Panc1 (cell line): ENCODE measurements at regions not wholly inside any gene's neighbourhood (a gene's known extent, or its start where the extent isn't known, plus 50 kb on each side); places are given as distances from the start of the nearest gene placed in this dataset.

Experiments
- ATAC-seq: fragments of 200-7000 bp; cut with Tn5 transposase; 2 replicates; pipeline ENCODE4 v1.9.1; 2020; ENCODE audit warnings: mild to moderate bottlenecking, moderate library complexity
- BruUV-seq: library from RNA; stranded (reverse); fragments of 400-500 nt; replicated peaks from 2 replicates; lab custom pipeline; 2021; lab: Mats Ljungman, UMichigan
- CTCF ChIA-PET: fragments of 300-600 bp; sonication (Branson Sonifier 250); formaldehyde crosslinking; loops from one replicate; lab custom pipeline; 2022; ENCODE audit warnings: antibody characterized with exemption; lab: Charles Lee
- POLR2A ChIA-PET: fragments of 300-600 bp; sonication (Branson Sonifier 250); formaldehyde crosslinking; loops from one replicate; lab custom pipeline; 2022; ENCODE audit warnings: antibody characterized with exemption; lab: Charles Lee
- DNase-seq: peaks from one replicate; pipeline ENCODE4 v3.0.0-alpha.2; 2010; ENCODE audit warnings: low read depth, low spot score
- H3K27ac ChIP-seq: 2 replicates; pipeline ENCODE4 v1.5.1; 2011; ENCODE audit warnings: mild to moderate bottlenecking, low read length, inconsistent platforms
- H3K27me3 ChIP-seq: fragments of 200-500 bp; sonication (Bioruptor generic); 2 replicates; pipeline ENCODE4 v1.6.0; 2014; ENCODE audit warnings: low read length, inconsistent platforms; ENCODE audit not compliant: control insufficient read depth, insufficient read depth
- H3K36me3 ChIP-seq: fragments of 200-500 bp; sonication (Bioruptor generic); 2 replicates; pipeline ENCODE4 v1.5.1; 2014; ENCODE audit warnings: inconsistent platforms, mild to moderate bottlenecking, low read length, moderate library complexity; ENCODE audit not compliant: control insufficient read depth, insufficient read depth
- H3K4me1 ChIP-seq: 2 replicates; pipeline ENCODE4 v1.5.1; 2011; ENCODE audit warnings: inconsistent platforms, mild to moderate bottlenecking, low read length, moderate library complexity; ENCODE audit not compliant: control insufficient read depth, insufficient read depth
- H3K4me3 ChIP-seq, 2 experiments: 2 replicates each; pipeline ENCODE4 v1.5.1; 2011 to 2012; ENCODE audit warnings: low read depth in 2 of 2, low read length in 2 of 2, mild to moderate bottlenecking in 2 of 2, inconsistent platforms in 1 of 2, moderate library complexity in 1 of 2
- H3K9me3 ChIP-seq: fragments of 200-500 bp; sonication (Bioruptor generic); 2 replicates; pipeline ENCODE4 v1.5.1; 2014; ENCODE audit warnings: low read depth, mild to moderate bottlenecking, inconsistent platforms, low read length, moderate library complexity; ENCODE audit not compliant: control insufficient read depth, insufficient read depth
- POLR2AphosphoS5 ChIP-seq: IDR thresholded peaks from 2 replicates; pipeline ENCODE4 v1.6.1; 2012; ENCODE audit warnings: mild to moderate bottlenecking, low read depth, low read length, moderate library complexity
- SIN3A ChIP-seq: IDR thresholded peaks from 2 replicates; pipeline ENCODE4 v1.6.1; 2012; ENCODE audit warnings: low read depth, mild to moderate bottlenecking, low read length, moderate library complexity, borderline replicate concordance; ENCODE audit not compliant: insufficient read depth
- TCF7L2 ChIP-seq: IDR thresholded peaks from 2 replicates; pipeline ENCODE4 v1.6.1; 2011; ENCODE audit warnings: mild to moderate bottlenecking, low read depth, low read length, inconsistent platforms
- in situ Hi-C: cut with HindIII; loops from 2 replicates; pipeline ENCODE4 v1.10.0; 2016; ENCODE audit warnings: low sequenced_read_pairs, low pct_unique_long_range_greater_than_20kb
- intact Hi-C: fragments of 100-400 bp; cut with micrococcal nuclease; formaldehyde crosslinking; loops from one replicate; pipeline ENCODE4 v1.10.0; 2022; ENCODE audit not compliant: unreplicated experiment
- TF ChIP-seq, protein P1 (sequence below), 2 experiments: IDR thresholded peaks; 2 replicates each; pipeline ENCODE4 v1.6.1; 2011 to 2012; ENCODE audit warnings: low read depth in 2 of 2, control low read depth in 1 of 2, low read length in 1 of 2, mild to moderate bottlenecking in 1 of 2, moderate library complexity in 1 of 2; ENCODE audit not compliant: insufficient read depth in 1 of 2
- TF ChIP-seq, protein P2 (sequence below): fragments of 450-650 bp; IDR thresholded peaks from 2 replicates; pipeline ENCODE4 v1.5.1; 2017; ENCODE audit warnings: mild to moderate bottlenecking

DNA sequence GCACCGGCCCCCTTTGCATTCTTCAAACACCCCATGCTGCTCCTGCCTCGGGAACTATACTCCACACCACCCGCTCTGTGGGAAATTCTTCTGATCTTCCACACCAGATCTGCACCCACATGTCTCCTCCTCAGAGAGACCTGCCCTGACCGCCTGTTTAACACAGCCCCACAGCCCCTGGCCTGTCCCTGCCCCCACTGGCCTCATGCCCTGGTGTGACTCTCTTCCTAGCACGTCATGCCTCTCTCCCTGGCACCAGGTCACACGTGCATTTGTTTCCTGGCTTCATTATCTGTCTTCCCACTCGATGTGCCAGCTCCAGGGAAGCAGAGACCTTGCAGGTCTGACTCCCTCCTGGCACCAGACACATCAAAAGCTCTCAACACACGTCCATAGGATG, 79.6 kb downstream of the ANKRD60 start:
- Histone ChIP-seq H3K27me3 (no peaks in the 10 kb centered on the region), H3K36me3 (no peaks in the 10 kb centered on the region), H3K4me1 (no peaks in the 10 kb centered on the region), H3K4me3 (no peak overlapping the region), H3K27ac (no peak overlapping the region), H3K9me3 (no peaks in the 10 kb centered on the region)
- ATAC-seq, result no peak
- ChIA-PET CTCF (no interaction called here), POLR2A (no interaction called here)
- BruUV-seq, result no TSS peak
- no peak for DNase-seq
- TF ChIP-seq, protein P1, sequence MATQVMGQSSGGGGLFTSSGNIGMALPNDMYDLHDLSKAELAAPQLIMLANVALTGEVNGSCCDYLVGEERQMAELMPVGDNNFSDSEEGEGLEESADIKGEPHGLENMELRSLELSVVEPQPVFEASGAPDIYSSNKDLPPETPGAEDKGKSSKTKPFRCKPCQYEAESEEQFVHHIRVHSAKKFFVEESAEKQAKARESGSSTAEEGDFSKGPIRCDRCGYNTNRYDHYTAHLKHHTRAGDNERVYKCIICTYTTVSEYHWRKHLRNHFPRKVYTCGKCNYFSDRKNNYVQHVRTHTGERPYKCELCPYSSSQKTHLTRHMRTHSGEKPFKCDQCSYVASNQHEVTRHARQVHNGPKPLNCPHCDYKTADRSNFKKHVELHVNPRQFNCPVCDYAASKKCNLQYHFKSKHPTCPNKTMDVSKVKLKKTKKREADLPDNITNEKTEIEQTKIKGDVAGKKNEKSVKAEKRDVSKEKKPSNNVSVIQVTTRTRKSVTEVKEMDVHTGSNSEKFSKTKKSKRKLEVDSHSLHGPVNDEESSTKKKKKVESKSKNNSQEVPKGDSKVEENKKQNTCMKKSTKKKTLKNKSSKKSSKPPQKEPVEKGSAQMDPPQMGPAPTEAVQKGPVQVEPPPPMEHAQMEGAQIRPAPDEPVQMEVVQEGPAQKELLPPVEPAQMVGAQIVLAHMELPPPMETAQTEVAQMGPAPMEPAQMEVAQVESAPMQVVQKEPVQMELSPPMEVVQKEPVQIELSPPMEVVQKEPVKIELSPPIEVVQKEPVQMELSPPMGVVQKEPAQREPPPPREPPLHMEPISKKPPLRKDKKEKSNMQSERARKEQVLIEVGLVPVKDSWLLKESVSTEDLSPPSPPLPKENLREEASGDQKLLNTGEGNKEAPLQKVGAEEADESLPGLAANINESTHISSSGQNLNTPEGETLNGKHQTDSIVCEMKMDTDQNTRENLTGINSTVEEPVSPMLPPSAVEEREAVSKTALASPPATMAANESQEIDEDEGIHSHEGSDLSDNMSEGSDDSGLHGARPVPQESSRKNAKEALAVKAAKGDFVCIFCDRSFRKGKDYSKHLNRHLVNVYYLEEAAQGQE (IDR thresholded peaks at IDR 0.05; ENCODE audit: insufficient read depth in 1 of 2, low read depth in 2 of 2, low read length in 1 of 2), result no peak
- TF ChIP-seq POLR2AphosphoS5 (no peak), SIN3A (no peak), TCF7L2 (no peak)
- TF ChIP-seq, protein P2, sequence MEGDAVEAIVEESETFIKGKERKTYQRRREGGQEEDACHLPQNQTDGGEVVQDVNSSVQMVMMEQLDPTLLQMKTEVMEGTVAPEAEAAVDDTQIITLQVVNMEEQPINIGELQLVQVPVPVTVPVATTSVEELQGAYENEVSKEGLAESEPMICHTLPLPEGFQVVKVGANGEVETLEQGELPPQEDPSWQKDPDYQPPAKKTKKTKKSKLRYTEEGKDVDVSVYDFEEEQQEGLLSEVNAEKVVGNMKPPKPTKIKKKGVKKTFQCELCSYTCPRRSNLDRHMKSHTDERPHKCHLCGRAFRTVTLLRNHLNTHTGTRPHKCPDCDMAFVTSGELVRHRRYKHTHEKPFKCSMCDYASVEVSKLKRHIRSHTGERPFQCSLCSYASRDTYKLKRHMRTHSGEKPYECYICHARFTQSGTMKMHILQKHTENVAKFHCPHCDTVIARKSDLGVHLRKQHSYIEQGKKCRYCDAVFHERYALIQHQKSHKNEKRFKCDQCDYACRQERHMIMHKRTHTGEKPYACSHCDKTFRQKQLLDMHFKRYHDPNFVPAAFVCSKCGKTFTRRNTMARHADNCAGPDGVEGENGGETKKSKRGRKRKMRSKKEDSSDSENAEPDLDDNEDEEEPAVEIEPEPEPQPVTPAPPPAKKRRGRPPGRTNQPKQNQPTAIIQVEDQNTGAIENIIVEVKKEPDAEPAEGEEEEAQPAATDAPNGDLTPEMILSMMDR, result no peak
- intact Hi-C loops, result no loop called here
- in situ Hi-C loops, result no loop called here

DNA sequence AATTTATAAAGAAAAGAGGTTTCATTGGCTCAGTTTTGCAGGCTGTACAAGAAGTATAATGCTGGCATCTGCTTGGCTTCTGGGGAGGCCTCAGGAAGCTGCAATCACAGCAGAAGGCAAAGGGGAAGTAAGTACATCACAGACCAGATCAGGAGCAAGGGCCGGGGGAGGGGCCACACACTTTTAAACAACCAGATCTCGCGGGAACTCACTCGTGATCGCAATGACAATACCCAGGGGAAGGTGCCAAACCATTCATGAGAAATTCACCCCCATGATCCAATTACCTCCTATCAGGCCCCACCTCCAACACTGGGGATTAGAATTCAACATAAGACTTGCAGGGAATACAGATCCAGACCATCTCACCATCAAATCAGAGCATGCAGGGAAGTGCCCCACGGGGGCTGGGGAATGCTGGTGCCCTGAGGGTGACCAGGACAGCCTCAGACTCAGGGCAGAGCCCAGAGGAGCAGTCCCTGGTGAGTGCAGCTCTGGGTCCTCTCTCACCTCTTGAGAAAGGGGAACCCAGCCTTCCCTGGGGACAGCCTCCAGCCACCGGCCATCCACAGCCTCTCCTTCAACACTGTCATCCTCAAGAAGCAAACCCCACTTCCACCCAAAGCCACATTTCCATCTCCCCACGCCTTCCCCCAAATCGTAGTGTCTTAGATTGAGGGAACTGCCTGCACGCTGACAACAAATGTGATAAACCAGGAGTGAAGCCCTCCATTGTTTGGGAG, 80.7 kb downstream of the ANKRD60 start:
- ChIA-PET POLR2A (no interaction called here), CTCF (no interaction called here)
- Histone ChIP-seq H3K4me1 (no peaks in the 10 kb centered on the region), H3K36me3 (no peaks in the 10 kb centered on the region), H3K4me3 (no peak overlapping the region), H3K27ac (no peak overlapping the region), H3K9me3 (no peaks in the 10 kb centered on the region), H3K27me3 (no peaks in the 10 kb centered on the region)
- DNase-seq (no peak), ATAC-seq (no peak)
- in situ Hi-C loops (no loop called here), intact Hi-C loops (no loop called here)
- no TSS peak for BruUV-seq
- TF ChIP-seq TCF7L2 (no peak), SIN3A (no peak), POLR2AphosphoS5 (no peak)
- TF ChIP-seq, protein P2, result no peak
- TF ChIP-seq, protein P1 (IDR thresholded peaks at IDR 0.05; ENCODE audit: insufficient read depth in 1 of 2, low read depth in 2 of 2, low read length in 1 of 2), result no peak
